ENCODE measurements at regions not wholly inside any gene's neighbourhood (a gene's known extent, or its start where the extent isn't known, plus 50 kb on each side); places are given as distances from the start of the nearest gene placed in this dataset.

DNA sequence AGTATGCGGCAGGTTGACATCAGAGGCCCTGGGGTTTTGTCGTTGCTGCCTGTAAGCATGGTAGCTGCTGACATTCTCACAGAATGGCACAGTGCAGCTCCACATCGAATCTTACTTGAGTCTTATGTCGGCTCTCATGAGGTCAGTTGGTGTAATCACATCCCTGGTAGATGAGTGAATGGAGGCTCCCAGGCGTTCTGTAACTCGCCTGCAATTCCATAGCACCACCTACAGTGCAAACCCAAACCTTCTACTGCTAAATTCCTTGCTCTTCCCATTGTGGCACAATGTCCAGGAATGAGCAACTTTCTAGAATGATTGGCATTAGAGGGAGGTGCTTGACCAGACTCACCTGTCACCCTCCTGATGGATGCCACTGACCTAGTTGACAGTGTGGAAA, 578.4 kb downstream of the CCDC171 start:
- DNase-seq (ENCODE audit: low spot score) = peak; percentile 47

GRCh38 chr9:16132513-16132912, 579.7 kb downstream of the CCDC171 start:
- no peak for DNase-seq (ENCODE audit: low spot score)

GRCh38 chr9:16133032-16133431, 580.2 kb downstream of the CCDC171 start:
- DNase-seq (ENCODE audit: low spot score) = no peak

DNA sequence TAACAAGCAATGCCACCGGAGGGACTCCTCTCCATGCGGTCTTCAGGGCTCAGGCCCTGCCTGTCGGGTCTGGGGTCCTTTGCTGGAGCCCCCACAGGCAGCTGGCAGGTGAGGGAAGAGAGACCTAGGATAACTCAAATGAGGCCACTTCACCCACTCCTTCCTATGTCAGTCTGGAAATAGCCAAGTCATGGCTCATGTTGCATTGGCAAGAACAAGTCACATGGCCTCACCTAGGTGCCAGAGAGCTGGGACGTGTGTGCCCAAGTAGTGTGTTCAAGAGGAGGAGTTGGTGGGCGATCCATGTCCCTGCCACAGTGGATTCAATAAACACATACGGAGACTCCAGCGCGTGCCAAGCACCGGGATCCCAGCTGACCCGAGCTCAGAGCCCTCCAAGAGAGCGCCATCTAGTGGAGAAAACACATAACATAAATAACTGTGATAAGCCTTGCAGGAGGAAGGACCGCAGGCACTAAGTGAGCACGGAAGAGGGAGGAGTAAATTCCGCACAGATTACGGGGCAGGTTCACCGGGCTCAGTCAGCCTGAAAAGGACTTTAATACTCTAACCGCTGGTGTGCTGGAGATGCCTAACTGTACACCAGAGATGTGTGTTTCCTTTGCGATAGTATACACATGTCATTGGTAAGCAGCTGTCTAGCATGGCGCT, 580.8 kb downstream of the CCDC171 start:
- peak; percentile 63 for DNase-seq (ENCODE audit: low spot score)

GRCh38 chr9:16134351-16134750, 581.5 kb downstream of the CCDC171 start:
- no peak for DNase-seq (ENCODE audit: low spot score)

- DNase-seq (ENCODE audit: low spot score) = no peak
These were observed 583.1 kb downstream of the CCDC171 start for GRCh38 chr9:16135968-16136367.

GRCh38 chr9:16136451-16136850, 583.6 kb downstream of the CCDC171 start:
- DNase-seq (ENCODE audit: low spot score) = no peak

- DNase-seq (ENCODE audit: low spot score) = peak; percentile 57
These were observed 584.1 kb downstream of the CCDC171 start for GRCh38 chr9:16136961-16137360.

DNA sequence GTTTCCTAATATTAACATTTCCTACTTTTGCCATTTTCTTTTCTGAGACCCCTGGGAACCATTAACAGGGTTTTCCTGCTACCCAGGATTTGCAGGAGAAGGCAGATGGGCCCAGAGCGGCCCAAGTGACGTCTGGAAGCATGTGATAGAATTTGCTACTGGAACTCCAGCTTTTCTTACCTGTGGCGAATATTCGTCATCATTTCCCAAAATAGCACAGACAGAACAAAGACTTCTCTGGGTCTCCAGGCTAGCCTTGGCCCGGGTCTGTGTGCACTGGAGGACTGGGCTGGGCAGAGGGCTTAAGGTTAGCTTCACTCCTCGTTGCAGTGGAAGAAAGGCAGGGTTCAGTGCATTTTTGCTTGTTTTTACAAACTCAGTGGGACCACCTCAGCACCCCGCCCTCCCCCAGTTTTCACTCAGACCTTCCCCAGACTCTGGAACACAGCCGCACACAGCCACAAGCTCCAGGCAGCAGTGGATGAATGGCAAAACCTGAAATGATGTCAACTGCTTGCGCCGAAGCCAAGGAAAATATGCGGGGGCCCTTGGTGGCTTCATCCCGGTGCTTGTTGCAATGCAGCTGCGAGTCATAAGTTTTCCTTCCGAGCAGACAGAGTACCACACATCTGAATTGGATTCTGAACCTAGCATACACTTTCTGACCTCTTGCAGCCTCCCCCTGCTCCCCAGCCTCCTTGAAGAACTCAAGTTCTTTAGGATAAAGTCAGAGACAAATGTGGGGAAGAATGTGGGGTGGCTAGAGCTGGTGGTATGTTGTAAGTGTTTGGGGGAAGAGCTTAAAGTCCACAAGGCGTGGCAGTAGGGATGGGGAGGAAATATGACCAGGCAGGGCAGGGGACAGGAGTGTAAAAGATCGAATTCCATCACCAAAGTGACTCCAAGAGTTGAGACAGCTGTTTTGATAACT, 586.0 kb downstream of the CCDC171 start:
- DNase-seq (ENCODE audit: low spot score) = peak; percentile 78

DNA sequence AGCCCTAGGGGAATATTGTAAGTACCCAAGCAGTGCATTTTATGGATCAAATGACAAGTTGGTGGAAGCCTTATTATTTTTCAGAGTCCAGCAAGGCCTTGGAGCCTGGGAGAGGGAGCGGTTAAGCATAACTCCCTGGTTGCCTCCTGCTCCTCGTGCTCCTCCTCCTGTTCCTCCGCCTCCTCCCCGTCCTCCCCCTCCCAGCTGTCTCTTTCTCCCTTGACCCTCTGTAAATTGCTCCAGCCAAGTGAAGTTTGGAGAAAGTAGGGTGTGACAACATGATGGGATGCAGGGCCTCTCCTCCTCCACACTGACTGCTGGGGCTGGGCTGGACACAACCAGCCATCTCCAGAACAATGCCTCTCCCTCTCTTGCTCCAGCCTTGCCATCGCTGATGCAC, 586.9 kb downstream of the CCDC171 start:
- DNase-seq (ENCODE audit: low spot score) = no peak

DNA sequence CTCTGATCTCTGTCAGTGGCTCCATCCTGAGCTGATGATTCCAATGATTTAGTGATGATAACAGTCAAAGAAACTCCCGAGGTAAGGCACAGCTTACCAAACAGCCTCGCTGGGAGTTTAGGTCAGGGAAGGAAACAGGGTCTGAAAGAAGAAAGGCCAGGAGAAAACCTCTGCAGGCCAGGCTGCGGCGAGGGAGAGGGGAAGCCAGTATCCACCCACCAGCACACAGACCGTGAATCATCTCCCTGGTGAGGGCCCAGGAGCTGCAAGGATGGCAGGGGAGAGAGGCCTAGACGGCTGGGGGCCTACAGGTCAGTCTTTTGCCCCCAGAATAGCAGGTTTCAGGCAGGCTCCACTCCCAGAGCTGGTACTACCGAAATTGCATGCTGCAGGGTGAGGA, 590.5 kb downstream of the CCDC171 start:
- no peak for DNase-seq (ENCODE audit: low spot score)

- DNase-seq (ENCODE audit: low spot score) = no peak
These were observed 591.4 kb downstream of the CCDC171 start for GRCh38 chr9:16143947-16144890.

GRCh38 chr9:16145196-16145950, 592.5 kb downstream of the CCDC171 start:
- DNase-seq (ENCODE audit: low spot score) = no peak

DNA sequence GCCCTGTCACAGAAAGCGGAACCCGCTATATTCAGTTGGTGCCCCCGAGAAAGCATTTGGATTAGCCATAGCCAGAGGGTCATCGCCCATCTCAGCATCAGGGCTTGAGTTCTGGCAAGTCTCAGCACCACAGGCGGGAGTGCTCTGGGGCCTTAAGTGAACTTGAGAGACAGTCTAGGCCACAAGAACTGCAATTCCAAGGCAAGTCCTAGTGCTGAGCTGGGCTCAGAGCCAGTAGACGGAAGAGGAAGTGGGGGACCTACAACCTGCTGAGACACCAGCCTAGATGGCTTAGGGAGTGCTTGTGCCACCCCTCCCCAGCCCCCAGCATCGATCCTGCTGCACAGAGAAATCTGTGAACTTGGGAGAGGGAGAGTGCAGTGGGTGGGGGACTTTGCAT, 594.9 kb downstream of the CCDC171 start:
- DNase-seq (ENCODE audit: low spot score) = no peak

GRCh38 chr9:16150501-16150900, 597.7 kb downstream of the CCDC171 start:
- DNase-seq (ENCODE audit: low spot score) = no peak

GRCh38 chr9:16150938-16151650, 598.3 kb downstream of the CCDC171 start:
- no peak for DNase-seq (ENCODE audit: low spot score)

DNA sequence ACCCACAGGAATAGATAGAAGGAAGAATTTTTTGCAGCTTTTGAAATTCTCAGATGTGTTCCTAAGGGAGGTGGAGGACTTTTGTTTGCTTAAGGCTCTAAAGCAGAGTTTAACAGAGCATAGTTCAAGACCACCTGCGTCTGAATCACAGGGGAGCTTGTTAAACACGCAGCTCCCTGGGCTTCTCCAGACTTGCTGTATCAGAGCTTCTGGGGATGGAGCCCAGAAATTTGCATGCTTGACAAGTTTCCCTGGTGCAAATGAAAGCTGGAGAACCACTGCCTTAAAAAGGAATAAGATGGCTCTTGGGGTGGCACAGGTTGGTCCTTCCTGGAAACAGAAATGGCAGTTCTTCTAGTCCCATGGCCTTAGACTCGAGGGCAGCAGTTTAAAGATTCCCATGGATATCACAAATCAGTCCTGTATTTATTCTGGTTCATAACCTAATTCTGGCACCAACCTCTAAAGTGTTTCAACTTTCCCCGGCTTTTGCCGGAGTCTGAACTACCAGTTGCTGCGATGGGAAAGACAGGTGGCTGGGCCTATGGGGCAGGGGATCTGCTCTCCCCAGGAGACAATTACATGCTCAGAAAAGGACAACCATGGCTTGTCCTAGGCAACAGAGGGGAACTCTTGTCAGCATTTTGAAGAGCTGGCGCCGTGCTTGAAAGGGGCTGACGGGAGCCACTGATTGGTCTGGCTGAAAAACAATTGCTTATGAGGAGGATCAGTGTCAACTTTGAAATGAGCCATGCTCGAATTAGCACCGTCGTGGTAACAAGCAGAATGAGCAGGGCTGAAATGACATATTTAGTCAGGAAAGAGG, 599.6 kb downstream of the CCDC171 start:
- no peak for DNase-seq (ENCODE audit: low spot score)

DNA sequence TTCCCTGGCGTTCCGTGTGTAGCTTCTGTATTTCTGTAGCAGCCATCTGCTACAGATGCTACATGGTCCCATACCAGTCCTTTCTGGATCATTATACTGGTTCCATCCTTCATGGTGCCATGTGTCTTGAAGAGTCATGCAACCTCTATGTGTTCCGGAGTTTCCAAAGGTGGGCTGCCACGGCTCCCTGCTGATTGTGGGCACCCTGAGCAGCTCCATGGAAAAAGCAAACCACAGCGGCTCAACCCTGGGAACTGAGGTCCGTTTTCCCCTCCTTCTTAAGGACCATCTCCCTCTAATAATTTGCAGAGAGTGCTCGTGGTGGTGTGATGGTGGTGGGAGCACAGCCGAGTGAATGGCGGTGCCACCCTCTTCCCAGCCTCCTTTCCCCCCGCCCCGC, 600.4 kb downstream of the CCDC171 start:
- DNase-seq (ENCODE audit: low spot score) = no peak

DNA sequence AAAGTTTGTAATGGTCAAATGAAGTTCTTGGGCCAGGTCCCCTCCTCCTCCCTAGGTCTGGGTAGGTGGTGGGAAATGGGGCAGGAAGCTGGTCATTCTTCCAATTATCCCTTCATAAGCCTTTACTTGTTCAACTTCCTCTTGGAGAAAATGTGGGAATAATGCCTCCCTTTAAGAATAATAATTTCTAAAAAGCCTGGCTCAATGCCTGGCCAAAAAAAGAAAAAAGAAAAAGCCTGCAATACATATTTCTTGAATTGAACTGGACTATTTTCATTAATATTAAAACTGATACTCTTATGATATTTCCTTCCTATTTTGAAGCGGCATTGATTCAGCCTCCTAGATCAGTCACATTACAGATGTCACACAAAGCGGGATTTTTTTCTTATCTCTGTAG, 600.9 kb downstream of the CCDC171 start:
- no peak for DNase-seq (ENCODE audit: low spot score)

DNA sequence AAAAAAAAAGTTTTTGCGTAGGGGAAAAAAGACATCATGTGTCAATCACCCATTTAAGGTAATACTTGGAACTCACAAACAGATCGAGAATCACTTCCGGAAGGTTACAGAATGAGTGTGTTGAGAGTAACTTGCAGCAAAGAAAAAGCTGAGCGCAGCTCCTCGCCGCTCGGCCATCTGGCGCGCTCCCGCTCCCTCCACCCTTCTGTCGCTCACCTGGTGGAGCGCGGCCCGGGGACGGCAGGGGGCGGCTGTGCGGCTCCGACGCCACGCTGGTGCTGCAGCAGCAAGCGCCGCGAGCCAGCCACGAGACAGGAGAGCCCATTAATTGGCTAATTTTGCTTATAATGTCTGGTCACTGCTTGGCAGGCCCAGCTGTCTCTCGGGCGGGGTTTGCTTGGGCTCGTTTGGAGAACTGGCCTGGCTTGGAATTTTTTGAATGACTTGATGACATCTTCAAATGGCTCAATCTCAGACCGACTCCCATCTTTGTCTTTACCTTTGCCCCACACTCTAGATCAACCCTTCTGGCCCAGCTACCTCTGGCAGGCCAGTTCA, 601.8 kb downstream of the CCDC171 start:
- peak; percentile 55 for DNase-seq (ENCODE audit: low spot score)
